DND-41 (cell line): ENCODE measurements at regions not wholly inside any gene's neighbourhood (a gene's known extent, or its start where the extent isn't known, plus 50 kb on each side); places are given as distances from the start of the nearest gene placed in this dataset.
"Not testable (repeated sequence)": the region's sequence is repeated elsewhere in the genome, so short reads cannot be mapped to it uniquely, and the experiment has no call there.

ENCODE experiments used
- ATAC-seq: fragments of 200-7000 bp; cut with Tn5 transposase; 3 replicates; pipeline ENCODE4 v1.9.1; 2021; ENCODE audit warnings: low read depth; ENCODE audit not compliant: insufficient read depth
- DNase-seq: peaks from one replicate; pipeline ENCODE4 v3.0.0-alpha.2; 2020
- H2AFZ ChIP-seq: 2 replicates; pipeline ENCODE4 v1.6.0; 2012; ENCODE audit warnings: low read depth, low read length
- H3K27ac ChIP-seq: 2 replicates; pipeline ENCODE4 v1.5.1; 2012; ENCODE audit warnings: low read length, inconsistent platforms
- H3K27me3 ChIP-seq: fragments of 200-600 bp; sonication (generic); 2 replicates; pipeline ENCODE4 v1.6.0; 2012; ENCODE audit warnings: low read length, mild to moderate bottlenecking, inconsistent platforms; ENCODE audit not compliant: insufficient read depth, poor library complexity
- H3K36me3 ChIP-seq: 2 replicates; pipeline ENCODE4 v1.5.1; 2012; ENCODE audit warnings: low read length, inconsistent platforms; ENCODE audit not compliant: insufficient read depth
- H3K4me1 ChIP-seq: 2 replicates; pipeline ENCODE4 v1.5.1; 2012; ENCODE audit warnings: mild to moderate bottlenecking, low read length; ENCODE audit not compliant: insufficient read depth
- H3K4me2 ChIP-seq: 2 replicates; pipeline ENCODE4 v1.6.0; 2012; ENCODE audit warnings: mild to moderate bottlenecking, moderate library complexity, low read length, inconsistent platforms; ENCODE audit not compliant: insufficient read depth
- H3K4me3 ChIP-seq, 2 experiments: fragments of 200-600 bp in 1 of 2; shearing (Covaris generic) in 1 of 2; 2 replicates each; pipeline ENCODE4 v1.5.1; 2012 to 2016; ENCODE audit warnings: inconsistent platforms in 2 of 2, low read length in 2 of 2, mild to moderate bottlenecking in 2 of 2, low read depth in 1 of 2, moderate library complexity in 1 of 2
- H3K79me2 ChIP-seq: 2 replicates; pipeline ENCODE4 v1.6.0; 2012; ENCODE audit warnings: low read length, inconsistent platforms; ENCODE audit not compliant: insufficient read depth
- H3K9ac ChIP-seq: 2 replicates; pipeline ENCODE4 v1.6.0; 2012; ENCODE audit warnings: low read depth, mild to moderate bottlenecking, inconsistent platforms, low read length, moderate library complexity
- H3K9me3 ChIP-seq: 2 replicates; pipeline ENCODE4 v1.5.1; 2012; ENCODE audit warnings: low read length, moderate library complexity, mild to moderate bottlenecking, inconsistent platforms; ENCODE audit not compliant: insufficient read depth, severe bottlenecking
- H4K20me1 ChIP-seq: 2 replicates; pipeline ENCODE4 v1.6.0; 2012; ENCODE audit warnings: low read length; ENCODE audit not compliant: insufficient read depth
- EZH2 ChIP-seq: IDR thresholded peaks from 3 replicates; pipeline ENCODE4 v1.6.1; 2012; ENCODE audit warnings: borderline replicate concordance, low read depth, mild to moderate bottlenecking, moderate library complexity, low read length, inconsistent platforms; ENCODE audit not compliant: severe bottlenecking
- TF ChIP-seq, protein P1 (sequence below): IDR thresholded peaks from 2 replicates; pipeline ENCODE4 v1.5.1; 2012; ENCODE audit warnings: borderline replicate concordance, low read length, moderate library complexity, mild to moderate bottlenecking; ENCODE audit not compliant: poor library complexity, severe bottlenecking; ENCODE audit errors: extremely low read depth

DNA sequence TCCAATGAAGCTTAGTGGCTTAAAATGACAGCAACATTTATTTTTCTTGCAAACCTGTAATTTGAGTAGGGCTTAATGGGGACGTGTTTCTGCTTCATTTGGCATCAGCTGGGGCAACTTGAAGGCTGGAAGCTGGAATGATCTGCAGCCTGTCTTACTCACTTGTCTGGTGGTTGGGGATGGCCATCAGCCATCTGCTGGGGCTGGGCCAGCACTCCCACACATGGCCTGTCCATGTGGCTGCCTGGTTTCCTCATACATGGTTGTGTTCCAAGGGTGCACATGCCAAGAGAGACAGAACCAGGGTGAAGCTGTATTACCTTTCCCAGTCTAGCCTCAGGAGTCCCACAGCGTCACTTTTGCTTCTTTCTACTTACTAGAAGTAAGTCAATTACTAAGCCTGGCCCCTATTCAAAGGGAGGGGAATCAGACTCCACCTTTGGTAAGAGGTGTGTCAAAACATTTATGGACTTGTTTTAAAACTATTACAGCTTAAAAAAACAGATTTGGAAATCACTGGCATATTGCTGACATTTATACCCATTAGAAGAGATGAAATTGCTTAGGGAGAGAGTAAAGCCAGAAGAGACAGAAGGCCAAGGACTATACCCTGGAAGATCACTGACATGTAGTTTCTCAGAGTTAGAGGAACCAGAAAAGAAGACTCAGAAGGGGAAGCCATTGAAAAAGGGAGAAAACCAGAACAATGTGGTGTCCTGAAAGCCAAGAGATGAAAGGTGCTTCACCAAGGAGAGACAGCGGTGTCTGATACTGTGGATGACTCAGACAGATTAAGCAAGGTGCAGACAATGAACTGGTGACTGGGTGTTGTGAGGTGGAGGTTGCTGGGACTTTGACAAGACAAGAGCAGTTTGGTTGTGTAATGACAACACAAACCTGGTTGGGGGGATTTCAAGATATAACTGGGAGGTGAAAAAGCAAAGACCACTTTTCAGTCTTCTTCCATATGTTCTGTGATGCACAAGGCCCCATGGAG is 345.2 kb downstream of the GJA1 start:
- H3K9me3 ChIP-seq = peaks cover 3% of the 10 kb centered on the region
- H3K4me2 ChIP-seq = no peak overlapping the region
- 0 out of 2 replicates have a peak overlapping the region, but pooled peaks have one; percentile 25 for H2AFZ ChIP-seq

GRCh38 chr6:121791396-121792315 is 356.2 kb downstream of the GJA1 start:
- Histone ChIP-seq H3K4me3 (no peak overlapping the region), H3K4me1 (no peaks in the 10 kb centered on the region), H3K79me2 (no peaks in the 10 kb centered on the region), H3K9me3 (peaks cover under 1% of the 10 kb centered on the region), H3K9ac (no peak overlapping the region), H3K27me3 (no peaks in the 10 kb centered on the region), H3K4me2 (no peak overlapping the region), H3K27ac (no peak overlapping the region), H2AFZ (no peak overlapping the region), H3K36me3 (no peaks in the 10 kb centered on the region), H4K20me1 (no peaks in the 10 kb centered on the region)
- TF ChIP-seq, protein P1, sequence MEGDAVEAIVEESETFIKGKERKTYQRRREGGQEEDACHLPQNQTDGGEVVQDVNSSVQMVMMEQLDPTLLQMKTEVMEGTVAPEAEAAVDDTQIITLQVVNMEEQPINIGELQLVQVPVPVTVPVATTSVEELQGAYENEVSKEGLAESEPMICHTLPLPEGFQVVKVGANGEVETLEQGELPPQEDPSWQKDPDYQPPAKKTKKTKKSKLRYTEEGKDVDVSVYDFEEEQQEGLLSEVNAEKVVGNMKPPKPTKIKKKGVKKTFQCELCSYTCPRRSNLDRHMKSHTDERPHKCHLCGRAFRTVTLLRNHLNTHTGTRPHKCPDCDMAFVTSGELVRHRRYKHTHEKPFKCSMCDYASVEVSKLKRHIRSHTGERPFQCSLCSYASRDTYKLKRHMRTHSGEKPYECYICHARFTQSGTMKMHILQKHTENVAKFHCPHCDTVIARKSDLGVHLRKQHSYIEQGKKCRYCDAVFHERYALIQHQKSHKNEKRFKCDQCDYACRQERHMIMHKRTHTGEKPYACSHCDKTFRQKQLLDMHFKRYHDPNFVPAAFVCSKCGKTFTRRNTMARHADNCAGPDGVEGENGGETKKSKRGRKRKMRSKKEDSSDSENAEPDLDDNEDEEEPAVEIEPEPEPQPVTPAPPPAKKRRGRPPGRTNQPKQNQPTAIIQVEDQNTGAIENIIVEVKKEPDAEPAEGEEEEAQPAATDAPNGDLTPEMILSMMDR = peak; percentile 9
- TF ChIP-seq EZH2 = no peak
- DNase-seq = no peak
- no peak for ATAC-seq

More for the DNA sequence above, 345.2 kb downstream of the GJA1 start:
- H3K4me3 ChIP-seq = no peak overlapping the region
- no peak overlapping the region for H3K9ac ChIP-seq
- H3K27me3 ChIP-seq = no peaks in the 10 kb centered on the region
- H3K4me1 ChIP-seq = no peaks in the 10 kb centered on the region
- no peaks in the 10 kb centered on the region for H4K20me1 ChIP-seq
- TF ChIP-seq, protein P1 = no peak
- no peak for TF ChIP-seq EZH2
- DNase-seq (no peak), ATAC-seq (peak; percentile 49; the same call in 1 of the 3 replicates)
- no peaks in the 10 kb centered on the region for H3K36me3 ChIP-seq
- no peak overlapping the region for H3K27ac ChIP-seq
- H3K79me2 ChIP-seq = no peaks in the 10 kb centered on the region

- H3K27me3 ChIP-seq = no peaks in the 10 kb centered on the region
- TF ChIP-seq EZH2 = no peak
- TF ChIP-seq, protein P1 = no peak
- H3K4me2 ChIP-seq = no peak overlapping the region
- no peak overlapping the region for H3K27ac ChIP-seq
- no peaks in the 10 kb centered on the region for H3K36me3 ChIP-seq
- no peak overlapping the region for H2AFZ ChIP-seq
- H3K9ac ChIP-seq = no peak overlapping the region
- no peaks in the 10 kb centered on the region for H3K4me1 ChIP-seq
- no peaks in the 10 kb centered on the region for H4K20me1 ChIP-seq
- H3K9me3 ChIP-seq = peaks cover 11% of the 10 kb centered on the region
- ATAC-seq = no peak
- no peaks in the 10 kb centered on the region for H3K79me2 ChIP-seq
- no peak for DNase-seq
- H3K4me3 ChIP-seq = no peak overlapping the region
These were observed 359.2 kb downstream of the GJA1 start for GRCh38 chr6:121794630-121795029.

DNA sequence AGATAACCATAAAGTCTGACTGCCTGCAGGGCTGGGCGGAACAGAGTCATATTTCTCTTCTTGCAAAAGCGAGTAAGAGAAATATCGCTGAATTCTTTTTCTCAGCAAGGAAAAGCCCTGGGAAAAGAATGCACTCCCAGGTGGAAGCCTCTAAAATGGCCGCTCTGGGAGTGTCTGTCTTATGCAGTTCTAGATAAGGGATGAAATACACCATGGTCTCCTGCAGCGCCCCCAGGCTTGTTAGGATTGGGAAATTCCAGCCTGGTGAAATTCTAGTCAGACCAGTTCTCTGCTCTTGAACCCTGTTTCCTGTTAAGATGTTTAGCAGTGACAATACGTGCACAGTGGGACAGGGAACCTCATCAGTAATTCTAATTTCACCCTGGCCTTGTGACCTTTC is 362.2 kb downstream of the GJA1 start:
- H3K27ac ChIP-seq, H2AFZ ChIP-seq, H3K4me2 ChIP-seq, H3K36me3 ChIP-seq, H3K4me3 ChIP-seq, H3K9ac ChIP-seq, H3K79me2 ChIP-seq, DNase-seq, H4K20me1 ChIP-seq, H3K27me3 ChIP-seq, H3K4me1 ChIP-seq, ATAC-seq: not testable (repeated sequence)
- H3K9me3 ChIP-seq = peaks cover 37% of the 10 kb centered on the region

DNA sequence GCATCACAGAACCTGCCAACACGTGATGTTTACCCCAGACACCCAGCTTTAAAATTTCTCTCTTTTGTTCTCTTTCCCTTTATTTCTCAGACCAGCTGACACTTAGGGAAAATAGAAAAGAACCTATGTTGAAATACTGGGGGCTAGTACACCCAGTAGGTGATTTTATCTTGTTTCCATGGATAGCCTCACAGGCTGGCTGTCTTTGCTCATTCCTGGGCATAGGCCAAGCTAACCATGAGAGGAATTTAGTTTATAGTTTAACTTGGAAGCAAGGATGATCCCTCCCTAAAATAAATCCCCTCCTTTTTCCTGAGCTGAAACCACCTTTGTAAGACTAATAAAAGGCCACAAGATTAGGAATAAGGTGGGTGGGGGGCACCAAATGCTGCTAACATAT is 362.7 kb downstream of the GJA1 start:
- not testable (repeated sequence) for H3K79me2 ChIP-seq, H3K36me3 ChIP-seq, ATAC-seq, H3K27ac ChIP-seq, H3K4me1 ChIP-seq, H3K9ac ChIP-seq, H3K4me2 ChIP-seq, H3K4me3 ChIP-seq, H2AFZ ChIP-seq, H3K27me3 ChIP-seq, DNase-seq, H4K20me1 ChIP-seq
- peaks cover 37% of the 10 kb centered on the region for H3K9me3 ChIP-seq
